ENCODE measurements at regions not wholly inside any gene's neighbourhood (a gene's known extent, or its start where the extent isn't known, plus 50 kb on each side); places are given as distances from the start of the nearest gene placed in this dataset.
"Not testable (repeated sequence)": the region's sequence is repeated elsewhere in the genome, so short reads cannot be mapped to it uniquely, and the experiment has no call there.

DNA sequence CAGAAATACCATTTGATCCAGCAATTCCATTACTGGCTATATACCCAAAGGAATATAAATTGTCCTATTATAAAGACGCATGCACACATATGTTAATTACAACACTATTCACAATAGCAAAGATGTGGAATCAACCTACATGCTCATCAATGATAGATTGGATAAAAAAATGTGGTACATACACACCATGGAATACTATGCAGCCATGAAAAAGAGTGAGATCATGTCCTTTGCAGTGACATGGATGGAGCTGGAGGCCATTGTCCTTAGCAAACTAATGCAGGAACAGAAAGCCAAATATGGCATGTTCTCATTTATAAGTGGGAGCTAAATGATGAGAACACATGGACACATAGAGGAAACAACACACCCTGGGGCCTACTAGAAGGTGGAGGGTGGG is 78.3 kb upstream of the EED start:
- DNase-seq = not testable (repeated sequence)

DNA sequence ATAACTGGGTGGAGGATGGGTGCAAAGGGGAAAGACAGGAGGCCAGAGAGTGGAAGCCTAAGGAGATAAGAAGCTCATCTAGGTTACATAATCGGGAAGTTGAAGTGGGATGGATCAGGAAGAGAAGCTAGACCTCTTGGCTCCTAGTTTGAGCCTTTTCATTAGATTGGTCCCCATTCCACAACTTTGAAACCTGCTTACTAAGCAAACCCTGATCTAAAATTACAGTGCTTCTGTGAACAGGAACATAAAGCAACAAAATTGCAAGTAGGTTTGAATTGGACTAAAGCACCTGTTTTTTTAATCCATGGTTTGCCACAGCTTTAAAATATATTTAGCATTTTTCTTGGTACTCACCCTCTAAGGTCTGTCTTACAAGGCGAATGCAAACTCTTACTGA is 80.4 kb upstream of the EED start:
- no peak for DNase-seq

DNA sequence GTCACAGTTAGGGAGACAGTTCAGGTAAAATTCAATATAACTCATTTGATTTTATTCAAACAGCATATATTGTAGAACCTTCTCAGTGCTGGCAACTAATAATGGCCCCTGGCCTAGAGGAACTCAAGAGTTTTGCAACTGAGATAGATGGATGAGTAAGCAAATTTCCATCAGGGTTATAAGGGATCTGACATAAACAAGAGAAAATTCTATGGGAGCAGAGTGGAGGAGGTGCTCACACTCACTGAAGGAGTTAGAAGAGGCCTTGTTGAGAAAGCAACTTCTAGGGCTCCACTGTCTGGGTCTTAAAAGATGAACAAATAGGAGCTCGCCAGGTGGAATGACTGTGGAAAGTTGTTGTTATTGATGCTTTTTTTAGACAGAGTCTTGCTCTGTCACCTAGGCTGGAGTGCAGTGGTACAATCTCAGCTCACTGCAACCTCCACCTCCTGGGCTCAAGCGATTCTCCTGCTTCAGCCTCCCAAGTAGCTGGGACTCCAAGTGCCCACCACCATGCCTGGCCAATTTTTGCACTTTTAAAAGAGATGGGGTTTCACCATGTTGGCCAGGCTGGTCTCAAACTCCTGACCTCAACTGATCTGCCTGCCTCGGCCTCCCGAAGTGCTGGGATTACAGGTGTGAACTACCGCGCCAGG is 81.2 kb upstream of the EED start:
- DNase-seq = not testable (repeated sequence)

DNA sequence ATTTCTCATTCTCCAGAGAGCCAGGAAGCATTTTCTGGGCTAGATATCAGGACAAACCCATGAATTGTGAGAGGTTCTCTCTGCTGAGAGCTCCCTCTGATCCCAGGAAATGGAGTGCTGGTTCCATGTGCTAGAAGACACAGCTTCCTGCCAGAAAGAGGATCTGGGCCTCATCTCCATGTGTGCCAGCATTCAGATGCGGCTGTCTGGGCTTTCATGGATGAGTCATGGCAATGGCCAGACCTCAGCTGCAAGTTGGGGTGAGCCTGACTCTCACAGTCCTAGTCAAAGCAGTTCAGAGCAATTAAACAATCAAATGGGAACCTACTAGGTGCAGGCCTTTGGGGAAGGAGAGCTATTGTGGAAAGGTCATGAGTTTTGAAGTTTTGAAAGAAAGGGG is 82.3 kb upstream of the EED start:
- peak in 2 of 14 donors; percentile 36 to 64 for DNase-seq

DNA sequence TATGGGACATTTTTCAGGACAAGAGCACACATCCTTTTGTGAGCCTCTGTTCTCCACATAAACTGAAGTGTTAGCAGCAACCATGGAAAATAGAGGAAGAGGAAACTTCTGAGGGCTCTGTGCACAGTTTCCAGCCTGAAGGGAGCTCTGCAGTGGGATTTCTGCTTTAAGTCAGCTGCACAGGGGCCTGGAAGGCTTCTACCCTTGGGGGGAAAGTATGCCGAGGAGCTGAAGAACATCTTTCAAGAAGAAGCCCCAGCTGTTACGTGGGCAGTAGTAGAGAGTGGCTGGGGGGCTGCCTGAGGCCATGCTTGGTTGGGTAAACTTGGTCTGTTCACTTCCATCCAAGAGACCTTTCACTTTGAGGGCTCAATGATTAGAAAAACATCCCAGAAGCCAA is 82.7 kb upstream of the EED start:
- DNase-seq = no peak

DNA sequence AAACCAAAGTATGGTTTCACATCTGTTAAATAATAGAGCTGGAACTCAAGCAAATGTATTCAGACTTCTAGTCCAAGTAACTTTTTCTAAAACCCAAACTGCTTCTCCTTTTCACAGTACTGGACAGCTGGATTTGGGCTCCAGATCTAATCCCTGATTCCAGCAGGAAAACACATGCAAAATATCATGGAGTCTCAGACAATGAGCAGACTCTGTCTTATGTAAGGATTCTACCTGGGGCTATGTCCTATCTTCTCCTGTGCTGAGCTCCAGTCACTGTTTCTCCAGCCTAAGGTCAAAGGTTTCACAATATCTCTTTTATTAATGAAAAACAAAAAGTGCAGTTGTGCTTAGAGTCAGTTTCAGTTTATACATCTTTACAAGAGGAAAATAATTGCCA is 83.2 kb upstream of the EED start:
- DNase-seq = no peak

DNA sequence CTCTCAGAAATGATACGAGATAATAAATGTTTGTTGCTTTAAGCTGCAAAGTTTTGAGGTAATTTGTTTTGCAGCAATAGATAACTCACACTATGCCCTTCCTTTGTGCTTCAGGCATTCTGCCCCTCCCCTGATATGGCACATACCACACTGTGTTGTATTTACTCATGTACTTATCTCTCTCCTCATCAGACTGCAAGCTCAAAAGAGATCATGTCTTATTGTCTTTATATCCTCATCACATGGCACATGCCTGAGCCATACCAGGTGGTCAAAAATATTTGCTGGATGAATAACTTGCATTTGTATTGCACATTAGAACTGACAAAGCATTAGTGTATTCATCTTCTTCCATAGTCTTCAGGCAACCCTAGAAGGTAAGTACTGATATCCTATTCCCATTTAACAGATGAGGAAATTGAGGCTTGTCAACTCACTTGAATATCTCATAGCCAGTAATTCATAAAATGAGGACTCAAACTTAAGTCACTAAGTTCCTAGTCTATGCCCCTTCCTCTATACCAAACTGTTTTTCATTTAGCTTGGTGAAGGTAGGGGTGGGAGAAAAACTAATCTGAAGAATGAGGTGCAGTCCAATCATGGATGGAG is 83.9 kb upstream of the EED start:
- DNase-seq = no peak

DNA sequence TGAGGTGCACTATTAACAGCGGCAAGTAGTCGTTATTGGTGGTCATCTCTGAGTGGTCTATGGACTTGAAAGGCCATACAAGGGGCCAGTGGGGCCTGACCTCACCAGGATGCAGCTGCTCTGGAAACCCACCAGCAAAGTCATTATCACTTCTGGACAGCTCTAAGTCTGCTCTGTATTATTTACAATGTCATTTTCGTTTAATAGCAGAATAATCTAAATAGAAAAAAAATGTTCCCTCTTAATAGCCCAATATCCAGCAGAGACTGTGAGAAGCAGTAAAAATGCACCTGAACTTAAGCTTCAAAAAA is 85.0 kb upstream of the EED start:
- no peak for DNase-seq

DNA sequence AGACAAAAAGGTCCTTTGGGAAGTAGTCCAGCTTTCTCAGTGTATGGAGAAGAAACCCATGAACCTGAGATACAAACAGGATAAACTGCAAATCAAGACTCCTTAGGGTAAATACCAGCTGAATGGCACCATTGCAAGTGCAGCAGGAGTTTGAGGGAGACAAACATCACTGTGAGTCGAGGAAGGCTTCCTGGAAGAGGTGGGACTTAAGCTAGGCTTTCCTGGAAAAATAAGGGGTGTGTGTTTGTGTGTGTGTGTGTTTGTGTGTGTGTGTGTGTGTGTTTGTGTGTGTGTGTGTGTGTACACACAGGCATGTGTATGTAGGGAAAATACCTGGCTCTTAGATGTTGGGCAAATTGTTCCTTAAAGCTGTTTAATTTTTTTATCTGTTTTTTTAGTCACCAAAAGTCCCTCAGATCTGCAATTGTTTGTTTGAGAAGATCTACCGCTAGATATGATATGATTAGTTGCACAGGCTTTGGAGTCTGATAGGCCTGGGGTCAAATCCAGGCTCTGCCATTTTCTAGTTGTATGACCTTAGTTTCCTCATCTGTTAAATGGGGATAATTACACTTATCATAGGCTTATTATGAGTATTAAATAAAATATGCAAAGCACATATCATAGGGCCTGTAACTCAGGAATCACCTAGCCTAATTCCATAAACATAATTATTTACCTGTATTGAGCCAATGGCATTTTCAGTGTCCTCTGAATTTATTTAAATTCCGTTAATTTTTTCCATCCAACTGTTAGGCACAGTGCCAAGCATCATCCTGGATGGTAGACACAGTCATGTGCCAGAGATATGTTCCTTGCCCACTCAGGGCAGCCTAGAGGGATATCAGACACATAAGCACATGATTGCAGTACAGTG is 85.6 kb upstream of the EED start:
- no peak for DNase-seq

DNA sequence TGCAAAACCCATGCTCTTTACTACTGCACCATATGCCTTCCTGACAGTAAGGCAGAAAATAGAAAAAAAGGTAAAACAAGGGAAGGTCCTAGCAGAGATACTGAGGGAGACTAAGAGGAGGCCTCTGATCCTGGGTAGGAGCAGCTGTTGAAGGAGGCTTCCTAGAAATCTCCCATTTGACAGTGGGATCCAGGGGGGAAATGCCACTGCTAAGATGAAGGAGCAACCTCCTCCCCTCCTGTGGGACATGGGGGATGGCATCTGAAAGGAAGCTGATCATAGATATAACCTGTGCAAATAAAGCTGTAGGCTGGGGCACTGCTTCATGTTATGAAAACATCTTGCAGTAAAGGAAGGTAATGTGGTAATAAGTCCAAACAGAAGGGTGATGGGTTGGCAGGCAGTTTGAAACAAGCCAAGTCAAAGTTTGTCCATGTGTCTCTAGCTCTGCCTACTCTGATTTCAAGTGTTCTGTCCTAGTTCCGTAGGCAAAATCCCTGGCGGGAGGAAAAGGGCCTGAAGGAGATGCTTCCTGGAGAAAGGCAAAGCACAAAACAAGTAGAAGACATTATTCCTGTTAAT is 86.7 kb upstream of the EED start:
- DNase-seq = no peak

DNA sequence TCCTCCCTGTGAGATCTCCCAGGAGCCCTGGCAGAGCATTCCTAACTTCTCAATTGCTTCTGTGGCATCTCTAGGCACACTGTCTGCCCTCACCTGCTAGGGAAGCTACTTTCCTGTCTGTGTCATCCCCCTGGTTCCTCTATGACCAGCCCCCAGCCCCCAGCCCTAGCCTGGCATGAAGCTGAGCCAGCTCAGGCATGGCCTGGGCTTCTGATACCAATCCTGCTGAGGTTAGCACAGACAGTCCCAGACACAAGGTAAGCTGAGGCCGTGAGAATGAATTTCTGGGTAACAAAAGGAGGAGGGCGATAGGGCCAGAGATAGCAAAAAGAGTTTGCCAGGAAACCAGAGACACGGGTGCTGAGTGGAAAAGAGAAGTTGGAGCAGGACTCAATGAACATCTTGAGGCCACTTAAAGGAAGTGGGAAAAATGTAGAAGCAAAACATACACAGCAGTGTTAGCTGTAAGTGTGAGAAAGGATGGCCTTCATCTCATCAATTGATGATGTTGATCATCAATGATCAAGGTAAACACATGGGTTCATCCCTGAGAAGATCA is 87.6 kb upstream of the PICALM start:
- DNase-seq = peak in 1 of 14 donors; percentile 13

DNA sequence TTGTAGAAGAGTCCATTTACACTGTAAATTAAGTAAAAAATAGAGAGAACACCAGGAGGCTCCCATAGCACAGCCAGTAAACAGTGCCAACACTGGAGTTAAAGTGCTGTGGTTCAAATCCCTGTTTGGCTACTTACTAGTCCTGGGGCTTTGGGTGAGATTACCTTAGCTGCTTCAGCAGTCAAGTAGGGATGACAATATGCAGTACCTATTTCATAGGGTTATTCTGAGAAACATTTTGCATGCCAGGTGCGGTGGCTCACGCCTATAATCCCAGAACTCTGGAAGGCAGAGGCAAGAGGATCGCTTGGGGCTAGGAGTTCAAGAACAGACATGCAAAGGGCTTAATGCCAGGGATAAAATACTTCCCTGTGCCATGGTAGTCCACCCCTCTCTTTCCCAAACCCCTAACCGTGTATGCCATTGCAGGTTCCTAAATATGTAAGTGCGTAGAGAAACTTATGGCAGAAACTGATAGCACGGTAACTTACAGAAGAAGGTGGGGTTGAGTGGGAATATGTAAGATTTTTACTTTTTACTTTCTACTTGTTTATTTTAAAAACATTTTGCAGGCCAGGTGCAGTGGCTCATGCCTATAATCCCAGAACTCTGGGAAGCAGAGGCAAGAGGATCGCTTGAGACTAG is 86.4 kb upstream of the PICALM start:
- no peak for DNase-seq

DNA sequence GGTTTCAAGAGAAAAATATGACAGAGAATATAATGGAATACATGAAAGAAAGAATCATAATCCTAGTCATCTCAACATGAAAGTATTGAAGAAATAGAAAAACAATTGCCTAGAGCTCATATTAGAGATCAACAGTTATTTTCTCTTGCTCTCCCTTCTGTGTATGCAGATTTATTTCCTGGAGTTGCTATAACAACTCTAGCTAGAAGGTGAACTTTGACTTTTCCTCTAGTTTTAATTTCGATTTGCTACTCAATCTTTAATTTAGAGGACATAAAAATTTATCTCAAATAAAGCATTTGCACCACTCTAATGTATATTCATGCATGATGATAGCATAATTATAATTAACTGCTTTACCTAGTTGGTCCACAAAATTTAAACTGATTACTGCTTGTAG is 84.6 kb upstream of the PICALM start:
- no peak for DNase-seq

DNA sequence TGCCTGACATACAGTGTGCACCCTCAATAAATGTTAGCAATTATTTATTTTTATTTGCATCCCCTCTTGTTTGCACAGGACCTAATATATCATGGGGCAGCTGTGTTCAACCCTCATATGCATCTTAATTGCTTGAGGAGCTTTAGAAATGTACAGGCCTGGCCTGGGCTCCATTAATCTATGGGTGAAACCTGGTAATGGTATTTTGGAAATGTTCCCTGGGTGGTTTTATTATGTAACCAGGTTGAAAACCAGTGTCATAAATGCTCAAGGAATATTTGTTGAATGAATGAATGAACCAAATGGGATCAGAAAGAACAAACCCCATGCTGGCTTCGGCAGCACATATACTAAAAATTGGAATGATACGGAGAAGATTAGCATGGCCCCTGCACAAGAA is 84.0 kb upstream of the PICALM start:
- no peak for DNase-seq

DNA sequence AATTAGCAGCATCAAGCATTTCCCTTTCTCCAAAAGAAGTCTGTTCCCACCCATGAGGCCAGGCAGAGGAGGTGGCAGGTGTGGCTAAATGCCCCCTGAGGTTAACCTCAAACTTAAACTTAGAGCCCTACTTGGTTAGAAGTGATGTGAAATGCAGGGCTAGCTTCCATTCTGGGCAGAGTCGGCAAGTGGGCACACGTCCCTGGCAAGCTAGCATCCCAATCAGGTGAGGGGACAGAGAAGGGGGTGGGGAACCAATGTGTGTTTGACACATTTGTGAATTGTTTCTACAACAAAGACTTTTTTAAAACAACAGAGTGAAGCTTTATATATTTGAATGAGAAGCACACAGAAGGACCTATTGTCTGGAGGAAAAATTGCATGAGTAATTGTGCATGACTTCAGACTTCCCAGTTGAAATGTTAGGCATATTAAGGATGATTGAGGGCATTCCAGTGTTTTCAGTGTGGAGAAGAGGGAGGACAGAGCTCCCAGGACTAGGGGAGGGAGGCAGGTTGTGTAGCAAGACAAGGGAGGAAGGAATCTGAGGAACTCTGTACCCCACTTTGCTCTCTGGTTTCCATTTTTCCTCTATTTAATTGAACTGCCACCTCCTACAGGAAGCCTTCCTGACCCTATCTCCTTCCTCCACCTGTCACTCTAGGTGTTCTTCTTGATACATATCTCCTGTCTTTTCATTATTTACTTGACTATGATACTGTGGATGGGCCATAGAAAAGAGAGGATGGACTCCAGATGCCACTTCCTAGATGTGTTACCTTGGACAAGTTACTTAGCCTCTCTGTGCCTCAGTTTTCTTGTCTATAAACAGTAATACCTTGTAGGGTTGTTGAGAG is 83.3 kb upstream of the PICALM start:
- peak in 12 of 14 donors; percentile 31 to 86 (median 80) for DNase-seq

DNA sequence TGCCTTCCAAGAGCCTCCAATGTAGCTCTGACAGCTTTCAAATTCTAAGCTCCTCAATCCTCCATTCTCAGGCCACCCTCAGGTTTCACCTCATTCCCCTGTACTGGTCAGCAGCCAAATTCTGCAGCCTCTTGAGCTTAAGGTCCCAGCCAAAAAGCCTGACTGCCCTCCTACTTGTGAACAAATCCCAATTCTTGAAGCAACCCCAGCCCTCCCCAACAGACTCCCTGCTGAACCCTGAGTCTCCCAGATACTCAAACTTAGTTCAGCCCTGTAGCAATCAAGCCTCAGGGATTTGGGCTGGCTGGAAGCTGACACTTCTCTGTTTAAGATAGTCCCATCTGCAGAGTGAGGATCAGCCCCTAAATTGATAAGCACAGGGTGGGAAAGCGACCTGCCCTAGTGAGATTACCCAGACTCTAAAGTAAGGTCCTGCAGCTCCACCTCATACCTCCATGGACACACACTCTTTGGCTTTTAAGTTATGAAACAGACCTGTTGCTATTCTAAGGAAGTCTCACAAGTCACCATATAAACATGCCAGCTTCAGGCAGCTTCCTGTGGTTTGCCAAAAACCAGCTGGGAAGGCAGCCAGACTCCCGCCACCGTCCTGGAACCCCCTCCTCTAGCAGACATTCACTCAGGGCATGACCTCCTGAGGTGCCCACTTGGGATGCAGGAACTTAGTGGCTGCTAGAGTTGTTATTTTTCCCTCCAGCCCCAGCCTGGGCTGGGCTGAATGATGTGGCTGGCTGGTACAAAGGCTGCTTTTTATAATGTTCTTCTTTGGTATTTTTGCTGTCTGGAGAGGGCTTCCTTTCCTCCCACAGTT is 82.5 kb upstream of the PICALM start:
- peak in 12 of 14 donors; percentile 31 to 86 (median 77) for DNase-seq

DNA sequence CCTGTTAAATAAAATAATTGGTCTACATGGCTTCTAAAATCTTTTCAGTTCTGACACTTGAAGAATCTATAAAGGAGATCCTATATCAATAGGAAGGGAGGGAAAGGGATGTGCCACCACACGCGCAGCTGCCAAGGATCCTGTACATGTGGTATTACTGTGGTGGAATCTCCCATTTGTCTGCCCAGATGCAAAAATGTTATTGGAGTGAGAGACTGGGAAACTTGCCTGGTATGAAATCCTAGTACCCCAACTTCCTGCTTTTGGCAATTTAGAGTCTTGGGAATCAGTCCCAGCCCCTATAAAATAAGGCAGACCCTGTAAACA is 81.9 kb upstream of the PICALM start:
- DNase-seq = peak in 1 of 14 donors; percentile 59

DNA sequence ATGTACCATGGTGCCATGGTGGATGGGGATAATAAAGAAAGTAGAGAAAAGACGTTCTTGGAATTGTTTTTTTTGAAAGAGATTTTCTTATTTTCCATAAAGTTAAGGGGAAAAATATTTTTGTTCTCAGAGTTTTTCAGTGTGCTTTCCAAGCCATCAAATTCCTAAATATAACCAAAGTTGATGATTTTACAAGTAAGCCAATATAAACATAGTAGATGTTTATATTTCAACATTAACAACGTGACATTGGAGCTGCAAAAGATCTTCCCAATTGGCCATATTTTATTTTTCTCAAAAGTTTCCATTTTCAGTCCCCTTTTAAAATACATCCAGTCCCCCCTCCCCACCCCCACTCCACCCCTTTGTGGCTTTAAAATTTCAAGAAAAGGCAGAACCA is 80.9 kb upstream of the PICALM start:
- no peak for DNase-seq

DNA sequence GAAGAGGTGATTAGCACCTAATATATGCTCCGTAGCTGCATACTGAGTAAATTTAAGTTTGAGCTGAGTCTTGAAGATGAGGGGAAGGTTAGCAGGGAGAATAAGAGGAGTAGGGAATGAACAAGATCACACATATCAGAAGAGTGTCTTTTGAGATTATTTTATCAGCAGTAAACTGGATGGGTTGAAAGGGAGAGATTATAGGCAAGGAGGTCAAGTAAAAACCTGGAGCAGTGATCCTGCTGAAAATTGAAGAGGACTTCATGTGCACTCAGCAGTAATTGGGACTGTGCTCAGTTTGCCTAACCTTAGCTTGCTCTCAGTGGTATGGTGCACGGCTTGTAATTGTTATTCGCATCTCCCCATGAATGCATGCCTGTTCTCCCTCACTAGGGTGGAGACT is 79.5 kb upstream of the PICALM start:
- no peak for DNase-seq

DNA sequence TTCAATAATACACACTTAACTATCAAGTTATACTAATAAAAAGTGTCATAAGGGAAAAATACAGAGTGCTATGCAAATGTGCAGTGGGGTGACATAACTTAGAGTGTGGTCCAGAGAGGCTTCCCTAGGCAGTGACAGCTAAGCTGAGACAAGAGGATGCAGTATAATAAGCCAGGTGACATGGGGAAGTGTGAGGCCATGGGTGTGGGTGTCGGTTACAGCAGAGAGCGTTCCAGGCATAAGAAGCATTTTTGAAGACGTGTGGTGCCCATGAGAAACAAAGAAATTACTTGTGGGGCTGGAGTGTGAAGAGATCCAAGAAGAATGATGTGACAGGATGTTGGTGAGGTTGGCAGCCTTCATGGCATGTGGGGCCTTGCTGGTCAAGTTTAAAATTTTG is 78.1 kb upstream of the PICALM start:
- DNase-seq = no peak

Measured in C1 segment of cervical spinal cord (tissue), 14 donors.